Fibroblast of villous mesenchyme (primary cell): ENCODE measurements at regions not wholly inside any gene's neighbourhood (a gene's known extent, or its start where the extent isn't known, plus 50 kb on each side); places are given as distances from the start of the nearest gene placed in this dataset.
"Not testable (repeated sequence)": the region's sequence is repeated elsewhere in the genome, so short reads cannot be mapped to it uniquely, and the experiment has no call there.

Experiments used
- DNase-seq: peaks from one replicate; pipeline ENCODE4 v3.0.0-alpha.2; 2010; ENCODE audit warnings: low read depth
- H3K4me3 ChIP-seq: 2 replicates; pipeline ENCODE4 v1.5.1; 2011; ENCODE audit warnings: low read depth, mild to moderate bottlenecking, low read length
- TF ChIP-seq, protein P1 (sequence below): IDR thresholded peaks from 2 replicates; pipeline ENCODE4 v1.5.1; 2012; ENCODE audit warnings: low read depth, mild to moderate bottlenecking, low read length; ENCODE audit not compliant: insufficient read depth

DNA sequence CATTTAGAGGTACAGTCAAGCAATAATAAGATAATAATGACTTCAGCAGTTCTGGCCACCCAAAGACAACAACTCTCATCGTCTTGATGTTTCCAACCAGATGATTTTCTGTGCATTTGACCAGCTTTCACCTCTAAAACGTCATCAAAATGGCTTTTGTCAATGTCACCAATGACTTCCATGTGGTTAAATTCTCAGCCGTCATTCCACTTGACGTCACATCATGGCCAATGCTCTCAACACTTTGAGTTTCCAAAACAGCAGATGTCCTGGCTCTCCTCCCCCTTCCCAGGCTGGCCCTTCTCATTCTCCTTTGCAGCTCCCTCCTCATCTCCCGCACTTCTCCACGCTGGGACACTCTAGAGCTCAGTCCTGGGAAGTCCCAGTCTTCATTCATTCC is 258.3 kb downstream of the BCL2 start:
- no peak for DNase-seq
- TF ChIP-seq, protein P1, sequence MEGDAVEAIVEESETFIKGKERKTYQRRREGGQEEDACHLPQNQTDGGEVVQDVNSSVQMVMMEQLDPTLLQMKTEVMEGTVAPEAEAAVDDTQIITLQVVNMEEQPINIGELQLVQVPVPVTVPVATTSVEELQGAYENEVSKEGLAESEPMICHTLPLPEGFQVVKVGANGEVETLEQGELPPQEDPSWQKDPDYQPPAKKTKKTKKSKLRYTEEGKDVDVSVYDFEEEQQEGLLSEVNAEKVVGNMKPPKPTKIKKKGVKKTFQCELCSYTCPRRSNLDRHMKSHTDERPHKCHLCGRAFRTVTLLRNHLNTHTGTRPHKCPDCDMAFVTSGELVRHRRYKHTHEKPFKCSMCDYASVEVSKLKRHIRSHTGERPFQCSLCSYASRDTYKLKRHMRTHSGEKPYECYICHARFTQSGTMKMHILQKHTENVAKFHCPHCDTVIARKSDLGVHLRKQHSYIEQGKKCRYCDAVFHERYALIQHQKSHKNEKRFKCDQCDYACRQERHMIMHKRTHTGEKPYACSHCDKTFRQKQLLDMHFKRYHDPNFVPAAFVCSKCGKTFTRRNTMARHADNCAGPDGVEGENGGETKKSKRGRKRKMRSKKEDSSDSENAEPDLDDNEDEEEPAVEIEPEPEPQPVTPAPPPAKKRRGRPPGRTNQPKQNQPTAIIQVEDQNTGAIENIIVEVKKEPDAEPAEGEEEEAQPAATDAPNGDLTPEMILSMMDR = no peak
- H3K4me3 ChIP-seq = no peak overlapping the region

DNA sequence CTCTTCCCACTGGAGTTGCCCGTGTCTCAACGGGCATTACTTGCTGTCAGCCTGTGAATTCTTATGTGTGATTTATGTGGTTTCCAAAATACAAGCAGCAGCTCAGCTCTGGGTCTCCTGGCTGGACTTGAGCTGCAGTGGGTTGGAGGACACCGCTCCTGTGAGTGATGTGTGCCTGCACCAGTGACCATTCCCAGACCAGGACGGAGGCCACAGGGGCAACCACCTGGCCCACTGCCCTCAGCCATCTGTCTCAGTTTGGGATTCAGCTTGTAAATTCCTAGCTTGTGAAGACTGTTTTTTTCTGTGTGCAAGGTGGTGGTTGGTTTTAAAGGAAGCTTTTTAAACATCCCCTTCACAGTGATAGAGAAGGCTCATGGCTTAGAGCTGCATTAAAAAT is 261.0 kb downstream of the BCL2 start:
- no peak overlapping the region for H3K4me3 ChIP-seq
- TF ChIP-seq, protein P1 = no peak
- DNase-seq = no peak

DNA sequence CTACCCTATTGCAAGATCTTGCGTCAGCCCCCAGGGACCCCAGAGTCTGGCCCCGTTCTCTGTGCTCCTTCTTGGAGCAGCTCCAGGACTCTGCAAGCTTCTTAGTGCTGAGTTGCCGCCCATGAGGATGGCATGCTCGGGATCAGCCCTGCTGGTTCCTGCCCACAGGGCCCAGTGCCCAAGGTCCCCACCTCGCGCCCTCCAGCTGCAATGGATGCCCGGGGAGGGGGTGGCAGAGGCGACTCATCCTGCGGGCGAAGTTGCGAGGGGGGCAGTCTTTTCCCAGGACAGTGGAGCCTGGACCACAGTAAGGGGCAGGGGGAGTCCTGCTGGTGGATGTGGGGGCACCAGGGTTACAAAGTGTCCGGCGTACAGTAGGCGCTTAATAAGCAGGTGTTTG is 261.9 kb downstream of the BCL2 start:
- TF ChIP-seq, protein P1 = no peak
- H3K4me3 ChIP-seq = no peak overlapping the region
- no peak for DNase-seq

DNA sequence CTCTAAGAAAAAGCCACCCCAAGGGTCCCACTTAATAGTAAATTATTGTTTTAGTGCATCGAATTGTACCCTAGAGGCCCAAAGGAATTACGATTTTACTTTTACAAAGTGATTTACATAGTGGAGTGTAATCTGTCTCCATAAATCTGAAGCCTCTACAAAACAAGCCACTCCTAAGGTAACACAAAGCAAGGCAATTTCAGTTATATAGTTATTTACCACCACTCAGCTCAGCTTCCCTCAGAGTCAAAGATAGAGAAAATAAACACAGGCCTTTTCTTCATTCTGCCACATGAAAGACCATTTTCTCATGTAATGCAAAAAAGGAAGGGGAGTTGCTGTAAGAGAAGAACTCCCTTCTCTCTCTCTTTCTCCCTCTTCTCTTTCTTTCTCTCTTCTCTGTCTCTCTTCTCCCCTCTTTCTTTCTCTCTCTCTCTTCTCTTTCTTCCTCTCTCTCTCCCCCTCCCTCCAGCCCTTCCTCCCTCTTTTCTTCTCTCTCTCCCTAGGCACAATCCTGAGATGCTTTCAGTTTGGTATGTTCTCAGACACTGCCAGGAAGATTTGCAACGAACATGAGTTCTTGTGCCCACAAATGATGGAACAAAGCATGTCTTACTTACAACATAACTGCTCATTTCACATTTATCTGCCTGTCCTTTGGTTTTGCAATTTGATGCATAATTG is 264.5 kb downstream of the BCL2 start:
- TF ChIP-seq, protein P1 = no peak
- no peak for DNase-seq
- no peak overlapping the region for H3K4me3 ChIP-seq

DNA sequence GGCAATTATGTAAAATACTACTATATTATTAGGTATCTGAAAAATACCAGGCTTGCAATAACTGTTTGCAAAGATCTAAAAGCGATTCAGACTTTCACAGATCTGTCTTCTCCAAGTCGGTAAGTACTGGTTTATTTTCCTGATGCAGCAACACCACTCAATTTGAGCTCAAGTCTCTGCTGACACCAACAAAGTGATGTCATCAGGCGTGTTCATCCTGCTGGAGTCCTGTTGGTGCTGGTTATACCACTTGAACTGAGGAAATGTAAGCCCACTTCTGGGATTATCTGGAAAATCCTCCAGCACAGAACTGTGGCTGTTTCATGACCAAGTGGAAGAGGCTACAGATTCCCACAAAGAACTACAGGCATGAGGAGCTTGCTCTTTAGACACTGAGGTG is 267.6 kb downstream of the BCL2 start:
- no peak overlapping the region for H3K4me3 ChIP-seq
- no peak for DNase-seq
- TF ChIP-seq, protein P1 = no peak

DNA sequence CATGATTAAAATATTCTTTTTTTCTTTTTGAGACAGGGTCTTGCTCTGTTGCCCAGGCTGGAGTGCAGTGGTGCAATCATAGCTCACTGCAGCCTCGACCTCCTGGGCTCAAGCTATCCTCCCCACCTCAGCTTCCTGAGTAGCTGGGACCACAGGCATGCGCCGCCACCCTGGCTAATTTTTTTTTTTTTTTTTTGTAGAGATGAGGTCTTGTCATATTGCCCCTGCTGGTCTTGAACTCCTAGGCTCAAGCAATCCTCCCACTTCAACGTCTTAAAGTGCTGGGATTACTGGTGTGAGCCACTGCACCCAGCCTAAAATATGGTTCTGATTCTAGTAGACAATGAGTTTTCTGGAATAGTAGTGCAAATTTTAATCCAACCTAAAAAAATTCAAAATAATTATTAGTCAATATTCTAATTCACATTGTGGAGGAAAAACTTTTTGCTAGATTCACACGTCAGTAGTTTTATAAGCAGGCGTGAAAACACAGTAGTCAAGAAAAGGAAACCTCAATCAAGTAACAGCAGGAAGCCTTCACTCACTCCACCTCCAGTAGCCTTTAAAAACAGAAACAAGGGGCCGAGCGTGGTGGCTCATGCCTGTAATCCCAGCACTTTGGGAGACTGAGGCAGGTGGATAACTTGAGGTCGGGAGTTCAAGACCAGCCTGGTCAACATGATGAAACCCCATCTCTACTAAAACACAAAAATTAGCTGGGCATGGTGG is 268.7 kb downstream of the BCL2 start:
- not testable (repeated sequence) for DNase-seq, H3K4me3 ChIP-seq

DNA sequence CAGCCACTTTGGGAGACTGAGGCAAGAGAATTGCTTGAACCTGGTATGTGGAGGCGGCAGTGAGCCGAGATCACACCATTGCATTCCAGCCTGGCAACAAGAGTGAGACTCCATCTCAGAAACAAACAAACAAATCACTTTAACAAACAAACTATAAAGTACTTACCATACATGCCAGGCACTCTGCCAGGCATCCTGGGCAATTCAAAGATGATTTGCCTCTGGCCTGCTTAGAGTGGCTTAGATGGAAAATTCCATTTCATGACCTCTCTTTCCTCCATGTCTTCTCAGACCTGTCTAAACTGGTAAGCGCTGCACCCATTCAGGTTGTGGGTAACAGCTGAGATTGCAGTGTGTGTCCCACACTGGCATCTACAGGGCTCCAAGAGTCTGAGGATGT is 273.2 kb downstream of the BCL2 start:
- TF ChIP-seq, protein P1 = no peak

More for the DNA sequence above, 273.2 kb downstream of the BCL2 start:
- H3K4me3 ChIP-seq = no peak overlapping the region
- DNase-seq = no peak
